ENCODE measurements at regions not wholly inside any gene's neighbourhood (a gene's known extent, or its start where the extent isn't known, plus 50 kb on each side); places are given as distances from the start of the nearest gene placed in this dataset.
"Not testable (repeated sequence)": the region's sequence is repeated elsewhere in the genome, so short reads cannot be mapped to it uniquely, and the experiment has no call there.

GRCh38 chr2:131645177-131645765 is 117.6 kb downstream of the CCDC74A start:
- Mint-ChIP-seq H3K27ac (ENCODE audit: low read depth) (no peak overlapping the region), H3K9me3 (no peaks in the 10 kb centered on the region), H3K4me1 (no peaks in the 10 kb centered on the region), H3K27me3 (peaks cover 58% of the 10 kb centered on the region), H3K36me3 (ENCODE audit: insufficient read depth) (no peaks in the 10 kb centered on the region), H3K4me3 (no peak overlapping the region)
- DNase-seq (ENCODE audit: low spot score in 2 of 2): no peak
- ATAC-seq (replicated peaks; ENCODE audit: extremely low read depth, poor library complexity, severe bottlenecking): no peak

GRCh38 chr2:131646220-131646619 is 118.5 kb downstream of the CCDC74A start:
- not testable (repeated sequence) for H3K4me1 Mint-ChIP-seq; H3K9me3 Mint-ChIP-seq; H3K4me3 Mint-ChIP-seq; DNase-seq (ENCODE audit: low spot score in 2 of 2); ATAC-seq (replicated peaks; ENCODE audit: extremely low read depth, poor library complexity, severe bottlenecking); H3K27ac Mint-ChIP-seq (ENCODE audit: low read depth); H3K36me3 Mint-ChIP-seq (ENCODE audit: insufficient read depth)
- peaks cover 63% of the 10 kb centered on the region for H3K27me3 Mint-ChIP-seq

- ATAC-seq (replicated peaks; ENCODE audit: extremely low read depth, poor library complexity, severe bottlenecking): no peak
- no peak for DNase-seq (ENCODE audit: low spot score in 2 of 2)
- Mint-ChIP-seq H3K9me3 (no peaks in the 10 kb centered on the region), H3K4me3 (no peak overlapping the region), H3K4me1 (no peaks in the 10 kb centered on the region), H3K36me3 (ENCODE audit: insufficient read depth) (no peaks in the 10 kb centered on the region), H3K27me3 (peaks cover 61% of the 10 kb centered on the region), H3K27ac (ENCODE audit: low read depth) (no peak overlapping the region)
Measured at GRCh38 chr2:131646669-131647297, 119.1 kb downstream of the CCDC74A start.

GRCh38 chr2:131648565-131648964 is 120.9 kb downstream of the CCDC74A start:
- H3K36me3 Mint-ChIP-seq (ENCODE audit: insufficient read depth); H3K27ac Mint-ChIP-seq (ENCODE audit: low read depth); H3K4me1 Mint-ChIP-seq; DNase-seq (ENCODE audit: low spot score in 2 of 2); H3K4me3 Mint-ChIP-seq; H3K9me3 Mint-ChIP-seq; ATAC-seq (replicated peaks; ENCODE audit: extremely low read depth, poor library complexity, severe bottlenecking): not testable (repeated sequence)
- H3K27me3 Mint-ChIP-seq: peaks cover 51% of the 10 kb centered on the region

- ATAC-seq (replicated peaks; ENCODE audit: extremely low read depth, poor library complexity, severe bottlenecking); H3K27ac Mint-ChIP-seq (ENCODE audit: low read depth): not testable (repeated sequence)
Measured at GRCh38 chr2:131652246-131652645, 124.6 kb downstream of the CCDC74A start.

GRCh38 chr2:131654107-131654506 is 126.4 kb downstream of the CCDC74A start:
- H3K4me3 Mint-ChIP-seq; H3K36me3 Mint-ChIP-seq (ENCODE audit: insufficient read depth); H3K27ac Mint-ChIP-seq (ENCODE audit: low read depth); DNase-seq (ENCODE audit: low spot score in 2 of 2); ATAC-seq (replicated peaks; ENCODE audit: extremely low read depth, poor library complexity, severe bottlenecking); H3K4me1 Mint-ChIP-seq; H3K9me3 Mint-ChIP-seq: not testable (repeated sequence)
- H3K27me3 Mint-ChIP-seq: peaks cover 48% of the 10 kb centered on the region

More at GRCh38 chr2:131652246-131652645, 124.6 kb downstream of the CCDC74A start:
- H3K36me3 Mint-ChIP-seq (ENCODE audit: insufficient read depth); H3K4me1 Mint-ChIP-seq; H3K4me3 Mint-ChIP-seq; H3K9me3 Mint-ChIP-seq; DNase-seq (ENCODE audit: low spot score in 2 of 2): not testable (repeated sequence)
- H3K27me3 Mint-ChIP-seq: peaks cover 59% of the 10 kb centered on the region

- Mint-ChIP-seq H3K4me1 (no peaks in the 10 kb centered on the region), H3K36me3 (ENCODE audit: insufficient read depth) (peaks cover 2% of the 10 kb centered on the region), H3K27ac (ENCODE audit: low read depth) (no peak overlapping the region), H3K27me3 (peaks cover 60% of the 10 kb centered on the region), H3K4me3 (no peak overlapping the region), H3K9me3 (no peaks in the 10 kb centered on the region)
- DNase-seq (ENCODE audit: low spot score in 2 of 2) (no peak), ATAC-seq (replicated peaks; ENCODE audit: extremely low read depth, poor library complexity, severe bottlenecking) (no peak)
Measured at GRCh38 chr2:131656816-131657633, 129.3 kb downstream of the CCDC74A start.

- Mint-ChIP-seq H3K27me3 (peaks cover 69% of the 10 kb centered on the region), H3K4me1 (no peaks in the 10 kb centered on the region), H3K9me3 (no peaks in the 10 kb centered on the region), H3K4me3 (no peak overlapping the region), H3K36me3 (ENCODE audit: insufficient read depth) (peaks cover 2% of the 10 kb centered on the region), H3K27ac (ENCODE audit: low read depth) (no peak overlapping the region)
- DNase-seq (ENCODE audit: low spot score in 2 of 2) (no peak), ATAC-seq (replicated peaks; ENCODE audit: extremely low read depth, poor library complexity, severe bottlenecking) (no peak)
Measured at GRCh38 chr2:131657895-131658768, 130.4 kb downstream of the CCDC74A start.

GRCh38 chr2:131658769-131659131 is 131.1 kb downstream of the CCDC74A start:
- peaks cover 2% of the 10 kb centered on the region for H3K36me3 Mint-ChIP-seq (ENCODE audit: insufficient read depth)
- no peak for DNase-seq (ENCODE audit: low spot score in 2 of 2)
- H3K27ac Mint-ChIP-seq (ENCODE audit: low read depth): no peak overlapping the region
- H3K4me1 Mint-ChIP-seq: no peaks in the 10 kb centered on the region
- ATAC-seq (replicated peaks; ENCODE audit: extremely low read depth, poor library complexity, severe bottlenecking): no peak
- no peaks in the 10 kb centered on the region for H3K9me3 Mint-ChIP-seq
- H3K4me3 Mint-ChIP-seq: no peak overlapping the region
- H3K27me3 Mint-ChIP-seq: peaks cover 69% of the 10 kb centered on the region

GRCh38 chr2:131659168-131659572 is 131.5 kb downstream of the CCDC74A start:
- DNase-seq (ENCODE audit: low spot score in 2 of 2) (no peak), ATAC-seq (replicated peaks; ENCODE audit: extremely low read depth, poor library complexity, severe bottlenecking) (no peak)
- H3K27me3 Mint-ChIP-seq: peaks cover 69% of the 10 kb centered on the region

GRCh38 chr2:131661101-131661782 is 133.6 kb downstream of the CCDC74A start:
- H3K27ac Mint-ChIP-seq (ENCODE audit: low read depth); H3K4me3 Mint-ChIP-seq; DNase-seq (ENCODE audit: low spot score in 2 of 2); H3K4me1 Mint-ChIP-seq; H3K9me3 Mint-ChIP-seq; H3K36me3 Mint-ChIP-seq (ENCODE audit: insufficient read depth); ATAC-seq (replicated peaks; ENCODE audit: extremely low read depth, poor library complexity, severe bottlenecking): not testable (repeated sequence)
- peaks cover 60% of the 10 kb centered on the region for H3K27me3 Mint-ChIP-seq

More at GRCh38 chr2:131659168-131659572, 131.5 kb downstream of the CCDC74A start:
- H3K9me3 Mint-ChIP-seq: no peaks in the 10 kb centered on the region
- no peak overlapping the region for H3K4me3 Mint-ChIP-seq
- H3K27ac Mint-ChIP-seq (ENCODE audit: low read depth): no peak overlapping the region
- no peaks in the 10 kb centered on the region for H3K4me1 Mint-ChIP-seq
- peaks cover 2% of the 10 kb centered on the region for H3K36me3 Mint-ChIP-seq (ENCODE audit: insufficient read depth)

All from central memory CD8-positive, alpha-beta T cell (primary cell).